H9 (cell line): ENCODE measurements at regions not wholly inside any gene's neighbourhood (a gene's known extent, or its start where the extent isn't known, plus 50 kb on each side); places are given as distances from the start of the nearest gene placed in this dataset.

Experiments
- DNase-seq: peaks from one replicate; pipeline ENCODE4 v3.0.0-alpha.2; 2017
- H2AFZ ChIP-seq: one replicate; pipeline ENCODE4 v1.6.1; 2013; ENCODE audit warnings: mild to moderate bottlenecking, low read length, control low read depth, moderate library complexity
- H2AK5ac ChIP-seq: 2 replicates; pipeline ENCODE4 v1.6.1; 2013; ENCODE audit warnings: low read length, control low read depth, mixed read lengths; ENCODE audit not compliant: insufficient read length
- H2BK120ac ChIP-seq: one replicate; pipeline ENCODE4 v1.6.1; 2013; ENCODE audit warnings: low read depth, mild to moderate bottlenecking, low read length, control low read depth, inconsistent platforms; ENCODE audit not compliant: poor library complexity, severe bottlenecking
- H2BK12ac ChIP-seq: 2 replicates; pipeline ENCODE4 v1.6.1; 2013; ENCODE audit warnings: low read length, control low read depth, mixed read lengths, low read depth; ENCODE audit not compliant: insufficient read length
- H2BK15ac ChIP-seq: 2 replicates; pipeline ENCODE4 v1.6.1; 2013; ENCODE audit warnings: low read depth, low read length, control low read depth
- H2BK20ac ChIP-seq: one replicate; pipeline ENCODE4 v1.6.1; 2013; ENCODE audit warnings: low read depth, mild to moderate bottlenecking, low read length, control low read depth, inconsistent platforms; ENCODE audit not compliant: poor library complexity, severe bottlenecking
- H2BK5ac ChIP-seq: 2 replicates; pipeline ENCODE4 v1.6.1; 2013; ENCODE audit warnings: low read length, control low read depth, mixed read lengths; ENCODE audit not compliant: insufficient read length
- H3K14ac ChIP-seq: 2 replicates; pipeline ENCODE4 v1.6.1; 2013; ENCODE audit warnings: low read length, control low read depth; ENCODE audit not compliant: insufficient read depth
- H3K18ac ChIP-seq: 2 replicates; pipeline ENCODE4 v1.6.1; 2013; ENCODE audit warnings: low read depth, mild to moderate bottlenecking, mixed read lengths, low read length, control low read depth; ENCODE audit not compliant: insufficient read length
- H3K23ac ChIP-seq: 2 replicates; pipeline ENCODE4 v1.6.1; 2013; ENCODE audit warnings: low read length, control low read depth, mixed read lengths, low read depth; ENCODE audit not compliant: insufficient read length
- H3K23me2 ChIP-seq: 2 replicates; pipeline ENCODE4 v1.6.1; 2013; ENCODE audit warnings: low read depth, mild to moderate bottlenecking, mixed read lengths, low read length, control low read depth; ENCODE audit not compliant: insufficient read length, poor library complexity, severe bottlenecking
- H3K27ac ChIP-seq: 2 replicates; pipeline ENCODE4 v1.5.1; 2013; ENCODE audit warnings: low read length, control low read depth, mixed read lengths, low read depth; ENCODE audit not compliant: insufficient read length
- H3K27me3 ChIP-seq: 2 replicates; pipeline ENCODE4 v1.6.1; 2013; ENCODE audit warnings: low read length, control low read depth, inconsistent platforms; ENCODE audit not compliant: insufficient read depth
- H3K4ac ChIP-seq: 2 replicates; pipeline ENCODE4 v1.6.1; 2013; ENCODE audit warnings: low read depth, mild to moderate bottlenecking, control low read depth, inconsistent platforms, low read length, moderate library complexity
- H3K4me1 ChIP-seq: 2 replicates; pipeline ENCODE4 v1.6.1; 2013; ENCODE audit warnings: low read length, control low read depth, inconsistent platforms; ENCODE audit not compliant: insufficient read depth
- H3K4me2 ChIP-seq: 2 replicates; pipeline ENCODE4 v1.6.1; 2013; ENCODE audit warnings: low read length, control low read depth, mixed read lengths; ENCODE audit not compliant: insufficient read length, insufficient read depth
- H3K56ac ChIP-seq: 2 replicates; pipeline ENCODE4 v1.6.1; 2013; ENCODE audit warnings: low read depth, mild to moderate bottlenecking, mixed read lengths, low read length, control low read depth; ENCODE audit not compliant: insufficient read length
- H3K79me1 ChIP-seq: 2 replicates; pipeline ENCODE4 v1.6.1; 2013; ENCODE audit warnings: low read depth, mild to moderate bottlenecking, moderate library complexity, low read length, control low read depth, inconsistent platforms; ENCODE audit not compliant: insufficient read depth, poor library complexity, severe bottlenecking
- H3K79me2 ChIP-seq: 2 replicates; pipeline ENCODE4 v1.6.1; 2013; ENCODE audit warnings: low read length, control low read depth, inconsistent platforms; ENCODE audit not compliant: insufficient read depth
- H3K9ac ChIP-seq: 2 replicates; pipeline ENCODE4 v1.6.1; 2013; ENCODE audit warnings: low read length, control low read depth, mixed read lengths; ENCODE audit not compliant: insufficient read length; ENCODE audit errors: extremely low read depth
- H3K9me3 ChIP-seq: one replicate; pipeline ENCODE4 v1.6.1; 2013; ENCODE audit warnings: low read depth, low read length, inconsistent platforms; ENCODE audit not compliant: control insufficient read depth
- H3T11ph ChIP-seq: one replicate; pipeline ENCODE4 v1.6.1; 2013; ENCODE audit warnings: mild to moderate bottlenecking, low read length, control low read depth, inconsistent platforms
- H4K20me1 ChIP-seq: one replicate; pipeline ENCODE4 v1.6.1; 2013; ENCODE audit not compliant: control insufficient read depth, insufficient read length, insufficient read depth
- H4K5ac ChIP-seq: 2 replicates; pipeline ENCODE4 v1.6.1; 2013; ENCODE audit warnings: low read depth, mild to moderate bottlenecking, mixed read lengths, low read length, control low read depth; ENCODE audit not compliant: insufficient read length
- H4K8ac ChIP-seq: replicated peaks from 2 replicates; pipeline ENCODE4 v1.6.1; 2013; ENCODE audit warnings: low read length, control low read depth, mixed read lengths, low read depth; ENCODE audit not compliant: insufficient read length
- H4K91ac ChIP-seq: 2 replicates; pipeline ENCODE4 v1.6.1; 2013; ENCODE audit warnings: low read depth, mild to moderate bottlenecking, moderate library complexity, mixed read lengths, low read length, control low read depth; ENCODE audit not compliant: insufficient read length
- H3K27ac Mint-ChIP-seq, 3 experiments: 2 replicates in 2 of 3; 3 replicates in 1 of 3; pipeline ENCODE4 v1.8.0; 2020 to 2021; ENCODE audit warnings: mixed read lengths in 3 of 3, mild to moderate bottlenecking in 1 of 3, moderate library complexity in 1 of 3
- H3K27me3 Mint-ChIP-seq: 2 replicates; pipeline ENCODE4 v1.8.0; 2021; ENCODE audit warnings: low read depth, mild to moderate bottlenecking, moderate library complexity, mixed read lengths
- H3K36me3 Mint-ChIP-seq, 3 experiments: 2 replicates in 2 of 3; 3 replicates in 1 of 3; pipeline ENCODE4 v1.8.0; 2020 to 2021; ENCODE audit warnings: low read depth in 3 of 3, mixed read lengths in 3 of 3; ENCODE audit not compliant: insufficient read depth in 1 of 3
- H3K4me1 Mint-ChIP-seq, 2 experiments: 2 replicates each; pipeline ENCODE4 v1.8.0; 2020; ENCODE audit warnings: mixed read lengths in 2 of 2
- H3K4me3 Mint-ChIP-seq, 2 experiments: 2 replicates in 1 of 2; 3 replicates in 1 of 2; pipeline ENCODE4 v1.8.0; 2020 to 2021; ENCODE audit warnings: mild to moderate bottlenecking in 2 of 2, mixed read lengths in 2 of 2, moderate library complexity in 1 of 2
- H3K9me3 Mint-ChIP-seq, 2 experiments: 2 replicates in 1 of 2; 3 replicates in 1 of 2; pipeline ENCODE4 v1.8.0; 2020; ENCODE audit warnings: mild to moderate bottlenecking in 2 of 2, mixed read lengths in 2 of 2, moderate library complexity in 1 of 2
- WGBS: extraction: QIAGEN DNeasy Blood & Tissue Kit; methylation state at CpG from one replicate; pipeline ENCODE4 v1.1.7; 2013; ENCODE audit warnings: missing lambda C conversion rate, low lambda C conversion rate, mixed read lengths; ENCODE audit not compliant: insufficient read length; ENCODE audit errors: extremely low coverage; 5-methylcytosine and 5-hydroxymethylcytosine counted together
- TF ChIP-seq, protein P1 (sequence below): fragments of 200-600 bp; sonication (generic); conservative IDR thresholded peaks from 3 replicates; pipeline ENCODE4 v1.8.0; 2021; ENCODE audit warnings: antibody characterized with exemption, mild to moderate bottlenecking

DNA sequence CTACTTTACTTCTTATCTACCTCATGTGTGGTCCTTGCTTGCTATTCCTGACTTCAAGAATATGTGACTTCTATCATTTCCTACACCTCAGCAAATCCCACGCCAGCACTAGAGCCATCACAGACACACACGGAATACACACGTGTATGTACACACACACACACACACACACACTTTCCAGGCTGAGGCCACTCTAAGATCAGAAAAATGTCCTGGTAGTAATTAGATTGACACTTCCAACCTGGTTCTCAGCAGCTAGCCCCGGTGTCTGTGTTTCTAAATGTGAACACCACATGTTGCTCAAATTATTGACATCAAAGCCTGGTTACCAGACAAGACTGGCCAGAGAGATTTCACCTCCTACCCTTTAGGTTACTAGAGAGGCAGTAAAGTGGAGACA is 54.1 kb upstream of the SASH1 start:
- H2AK5ac ChIP-seq = no peak overlapping the region
- H2BK15ac ChIP-seq = no peak overlapping the region
- no peaks in the 10 kb centered on the region for H3K23me2 ChIP-seq
- TF ChIP-seq, protein P1, sequence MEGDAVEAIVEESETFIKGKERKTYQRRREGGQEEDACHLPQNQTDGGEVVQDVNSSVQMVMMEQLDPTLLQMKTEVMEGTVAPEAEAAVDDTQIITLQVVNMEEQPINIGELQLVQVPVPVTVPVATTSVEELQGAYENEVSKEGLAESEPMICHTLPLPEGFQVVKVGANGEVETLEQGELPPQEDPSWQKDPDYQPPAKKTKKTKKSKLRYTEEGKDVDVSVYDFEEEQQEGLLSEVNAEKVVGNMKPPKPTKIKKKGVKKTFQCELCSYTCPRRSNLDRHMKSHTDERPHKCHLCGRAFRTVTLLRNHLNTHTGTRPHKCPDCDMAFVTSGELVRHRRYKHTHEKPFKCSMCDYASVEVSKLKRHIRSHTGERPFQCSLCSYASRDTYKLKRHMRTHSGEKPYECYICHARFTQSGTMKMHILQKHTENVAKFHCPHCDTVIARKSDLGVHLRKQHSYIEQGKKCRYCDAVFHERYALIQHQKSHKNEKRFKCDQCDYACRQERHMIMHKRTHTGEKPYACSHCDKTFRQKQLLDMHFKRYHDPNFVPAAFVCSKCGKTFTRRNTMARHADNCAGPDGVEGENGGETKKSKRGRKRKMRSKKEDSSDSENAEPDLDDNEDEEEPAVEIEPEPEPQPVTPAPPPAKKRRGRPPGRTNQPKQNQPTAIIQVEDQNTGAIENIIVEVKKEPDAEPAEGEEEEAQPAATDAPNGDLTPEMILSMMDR = no peak
- no peaks in the 10 kb centered on the region for H3K4me1 ChIP-seq
- H3K9ac ChIP-seq = no peak overlapping the region
- no peak overlapping the region for H4K8ac ChIP-seq
- no peak overlapping the region for H3K4ac ChIP-seq
- H4K5ac ChIP-seq = no peak overlapping the region
- H3K36me3 Mint-ChIP-seq = no peaks in the 10 kb centered on the region
- no peaks in the 10 kb centered on the region for H3K27me3 Mint-ChIP-seq
- no peak overlapping the region for H3K27ac Mint-ChIP-seq
- H3K27ac ChIP-seq = no peak overlapping the region
- H3K56ac ChIP-seq = no peak overlapping the region
- H3K79me2 ChIP-seq = no peaks in the 10 kb centered on the region
- no peak overlapping the region for H4K91ac ChIP-seq
- no peak for DNase-seq
- H3K14ac ChIP-seq = no peak overlapping the region
- H2BK20ac ChIP-seq = no peak overlapping the region
- H3K4me2 ChIP-seq = no peak overlapping the region
- H3K18ac ChIP-seq = no peak overlapping the region
- no peak overlapping the region for H2AFZ ChIP-seq
- H3K9me3 Mint-ChIP-seq = no peaks in the 10 kb centered on the region
- H3K23ac ChIP-seq = no peak overlapping the region
- H3K4me1 Mint-ChIP-seq = peaks cover 3 to 4% of the 10 kb centered on the region in 2 experiments; a peak in 2 of 4 replicates
- no peak overlapping the region for H2BK5ac ChIP-seq
- no peak overlapping the region for H2BK12ac ChIP-seq
- no peaks in the 10 kb centered on the region for H3K9me3 ChIP-seq
- H4K20me1 ChIP-seq = no peaks in the 10 kb centered on the region
- no peak overlapping the region for H2BK120ac ChIP-seq
- WGBS = no CpG with 5 or more reads among the region's 4 CpGs
- H3K27me3 ChIP-seq = no peaks in the 10 kb centered on the region
- no peak overlapping the region for H3T11ph ChIP-seq
- H3K79me1 ChIP-seq = no peaks in the 10 kb centered on the region
- H3K4me3 Mint-ChIP-seq = no peak overlapping the region
